ENCODE measurements at regions not wholly inside any gene's neighbourhood (a gene's known extent, or its start where the extent isn't known, plus 50 kb on each side); places are given as distances from the start of the nearest gene placed in this dataset.
"Not testable (repeated sequence)": the region's sequence is repeated elsewhere in the genome, so short reads cannot be mapped to it uniquely, and the experiment has no call there.

DNA sequence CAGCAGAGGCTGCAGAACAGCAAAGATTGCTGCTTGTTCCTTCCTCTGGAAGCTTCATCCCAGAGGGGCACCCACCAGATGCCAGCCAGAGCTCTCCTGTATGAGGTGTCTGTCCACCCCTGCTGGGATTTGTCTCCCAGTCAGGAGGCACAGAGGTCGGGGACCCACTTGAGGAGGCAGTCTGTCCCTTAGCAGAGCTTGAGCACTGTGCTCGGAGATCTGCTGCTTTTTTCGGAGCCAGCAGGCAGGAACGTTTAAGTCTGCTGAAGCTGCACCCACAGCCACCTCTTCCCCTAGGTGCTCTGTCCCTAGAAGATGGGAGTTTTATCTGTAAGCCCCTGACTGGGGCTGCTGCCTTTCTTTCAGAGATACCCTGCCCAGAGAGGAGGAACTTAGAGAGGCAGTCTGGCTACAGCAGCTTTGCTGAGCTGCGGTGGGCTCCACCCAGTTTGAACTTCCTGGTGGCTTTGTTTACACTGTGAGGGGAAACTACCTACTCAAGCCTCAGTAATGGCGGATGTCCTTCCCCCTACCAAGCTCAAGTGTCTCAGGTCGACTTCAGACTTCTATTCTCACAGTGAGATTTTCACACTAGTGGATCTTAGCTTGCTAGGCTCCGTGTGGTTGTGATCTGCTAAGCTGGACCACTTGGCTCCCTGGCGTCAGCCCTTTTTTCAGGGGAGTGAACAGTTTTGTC is 101.8 kb upstream of the GLRA1 start:
- TF ChIP-seq POLR2A (IDR thresholded peaks at IDR 0.05) = not testable (repeated sequence)
- TF ChIP-seq, protein P1, sequence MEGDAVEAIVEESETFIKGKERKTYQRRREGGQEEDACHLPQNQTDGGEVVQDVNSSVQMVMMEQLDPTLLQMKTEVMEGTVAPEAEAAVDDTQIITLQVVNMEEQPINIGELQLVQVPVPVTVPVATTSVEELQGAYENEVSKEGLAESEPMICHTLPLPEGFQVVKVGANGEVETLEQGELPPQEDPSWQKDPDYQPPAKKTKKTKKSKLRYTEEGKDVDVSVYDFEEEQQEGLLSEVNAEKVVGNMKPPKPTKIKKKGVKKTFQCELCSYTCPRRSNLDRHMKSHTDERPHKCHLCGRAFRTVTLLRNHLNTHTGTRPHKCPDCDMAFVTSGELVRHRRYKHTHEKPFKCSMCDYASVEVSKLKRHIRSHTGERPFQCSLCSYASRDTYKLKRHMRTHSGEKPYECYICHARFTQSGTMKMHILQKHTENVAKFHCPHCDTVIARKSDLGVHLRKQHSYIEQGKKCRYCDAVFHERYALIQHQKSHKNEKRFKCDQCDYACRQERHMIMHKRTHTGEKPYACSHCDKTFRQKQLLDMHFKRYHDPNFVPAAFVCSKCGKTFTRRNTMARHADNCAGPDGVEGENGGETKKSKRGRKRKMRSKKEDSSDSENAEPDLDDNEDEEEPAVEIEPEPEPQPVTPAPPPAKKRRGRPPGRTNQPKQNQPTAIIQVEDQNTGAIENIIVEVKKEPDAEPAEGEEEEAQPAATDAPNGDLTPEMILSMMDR (IDR thresholded peaks at IDR 0.05) = not testable (repeated sequence)

All from adrenal gland (tissue), 5 donors.